ENCODE measurements at regions not wholly inside any gene's neighbourhood (a gene's known extent, or its start where the extent isn't known, plus 50 kb on each side); places are given as distances from the start of the nearest gene placed in this dataset.

DNA sequence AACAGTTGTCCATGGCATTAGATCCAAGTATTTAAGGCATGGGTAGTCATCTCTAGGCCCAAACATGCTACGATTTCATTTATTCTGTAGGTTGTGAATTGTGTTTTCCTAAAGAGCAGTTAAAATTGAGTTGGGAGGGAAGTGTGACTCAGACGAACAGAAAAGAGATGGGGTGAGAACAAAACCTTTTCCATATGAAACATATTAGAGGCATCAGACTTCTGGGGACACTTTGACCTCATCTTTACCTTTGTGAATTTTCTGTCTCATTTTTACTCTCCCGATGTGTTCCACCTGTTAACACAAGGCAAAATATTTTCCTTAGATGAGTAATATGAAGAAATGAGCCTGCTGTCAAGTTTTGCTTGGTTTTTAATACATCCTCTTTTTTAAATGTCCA lies 181.3 kb downstream of the ESM1 start:
- TF ChIP-seq, protein P1, sequence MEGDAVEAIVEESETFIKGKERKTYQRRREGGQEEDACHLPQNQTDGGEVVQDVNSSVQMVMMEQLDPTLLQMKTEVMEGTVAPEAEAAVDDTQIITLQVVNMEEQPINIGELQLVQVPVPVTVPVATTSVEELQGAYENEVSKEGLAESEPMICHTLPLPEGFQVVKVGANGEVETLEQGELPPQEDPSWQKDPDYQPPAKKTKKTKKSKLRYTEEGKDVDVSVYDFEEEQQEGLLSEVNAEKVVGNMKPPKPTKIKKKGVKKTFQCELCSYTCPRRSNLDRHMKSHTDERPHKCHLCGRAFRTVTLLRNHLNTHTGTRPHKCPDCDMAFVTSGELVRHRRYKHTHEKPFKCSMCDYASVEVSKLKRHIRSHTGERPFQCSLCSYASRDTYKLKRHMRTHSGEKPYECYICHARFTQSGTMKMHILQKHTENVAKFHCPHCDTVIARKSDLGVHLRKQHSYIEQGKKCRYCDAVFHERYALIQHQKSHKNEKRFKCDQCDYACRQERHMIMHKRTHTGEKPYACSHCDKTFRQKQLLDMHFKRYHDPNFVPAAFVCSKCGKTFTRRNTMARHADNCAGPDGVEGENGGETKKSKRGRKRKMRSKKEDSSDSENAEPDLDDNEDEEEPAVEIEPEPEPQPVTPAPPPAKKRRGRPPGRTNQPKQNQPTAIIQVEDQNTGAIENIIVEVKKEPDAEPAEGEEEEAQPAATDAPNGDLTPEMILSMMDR (IDR thresholded peaks at IDR 0.05): no peak
- no peak for TF ChIP-seq POLR2A (IDR thresholded peaks at IDR 0.05)
- no peak for DNase-seq (ENCODE audit: low spot score in 2 of 2)
- 61 to 64% methylated on average over 3 of the region's 3 CpGs for WGBS, 2 donors
- no peak overlapping the region for H3K4me3 ChIP-seq (ENCODE audit: low read depth, poor library complexity, severe bottlenecking)
- intact Hi-C loops (cut with DNase I; ENCODE audit: low total_unique reads): no loop called here

DNA sequence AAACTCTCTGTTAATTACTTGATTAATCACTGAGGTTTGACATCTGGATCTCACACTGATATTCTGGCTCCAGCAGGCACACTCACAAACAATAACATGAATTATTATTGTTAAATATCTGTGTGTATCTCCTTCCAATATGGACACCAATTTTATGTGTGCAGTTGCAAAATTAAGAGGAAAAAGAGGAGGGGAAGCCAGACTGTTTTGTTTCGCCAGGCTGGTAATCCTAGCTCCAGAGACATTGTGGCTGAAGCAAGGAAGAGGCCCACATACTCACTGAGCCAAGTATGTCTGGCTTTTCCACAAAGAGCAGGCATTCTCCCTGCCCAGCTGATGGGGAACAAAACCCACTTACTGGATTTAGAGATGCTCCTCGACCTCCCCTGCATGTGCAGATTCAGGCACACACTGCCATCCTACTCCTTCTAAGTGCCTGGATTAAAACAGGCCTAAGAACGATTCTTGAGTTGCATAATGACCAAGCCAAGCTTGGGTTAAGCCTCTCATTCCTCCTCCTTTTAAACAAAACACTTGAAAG lies 181.9 kb downstream of the ESM1 start:
- intact Hi-C loops (cut with DNase I; ENCODE audit: low total_unique reads): no loop called here
- TF ChIP-seq, protein P1 (IDR thresholded peaks at IDR 0.05): no peak
- no peak for TF ChIP-seq POLR2A (IDR thresholded peaks at IDR 0.05)
- 66 to 68% methylated on average over 3 of the region's 3 CpGs for WGBS, 2 donors
- no peak for DNase-seq (ENCODE audit: low spot score in 2 of 2)
- no peak overlapping the region for H3K4me3 ChIP-seq (ENCODE audit: low read depth, poor library complexity, severe bottlenecking)

DNA sequence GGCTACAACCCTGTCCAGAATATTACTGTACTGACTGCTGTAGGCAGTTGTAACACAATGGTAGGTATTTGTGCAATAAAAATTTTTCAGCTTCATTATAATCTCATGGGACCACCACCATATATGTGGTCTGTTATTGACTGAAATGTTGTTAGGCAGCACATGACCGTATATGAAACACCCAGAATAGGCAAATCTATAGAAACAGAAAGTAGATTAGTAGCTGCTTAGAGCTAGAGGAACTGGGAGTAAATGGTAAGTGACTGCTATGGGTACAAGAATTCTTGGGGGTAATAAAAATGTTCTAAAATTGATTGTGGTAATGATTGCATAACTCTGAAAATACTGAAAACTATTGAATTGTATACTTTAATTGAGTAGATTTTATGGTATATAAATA lies 185.7 kb downstream of the ESM1 start:
- 90% methylated on average over 1 of the region's 1 CpG for WGBS, 2 donors
- no peak for TF ChIP-seq POLR2A (IDR thresholded peaks at IDR 0.05)
- TF ChIP-seq, protein P1 (IDR thresholded peaks at IDR 0.05): no peak

DNA sequence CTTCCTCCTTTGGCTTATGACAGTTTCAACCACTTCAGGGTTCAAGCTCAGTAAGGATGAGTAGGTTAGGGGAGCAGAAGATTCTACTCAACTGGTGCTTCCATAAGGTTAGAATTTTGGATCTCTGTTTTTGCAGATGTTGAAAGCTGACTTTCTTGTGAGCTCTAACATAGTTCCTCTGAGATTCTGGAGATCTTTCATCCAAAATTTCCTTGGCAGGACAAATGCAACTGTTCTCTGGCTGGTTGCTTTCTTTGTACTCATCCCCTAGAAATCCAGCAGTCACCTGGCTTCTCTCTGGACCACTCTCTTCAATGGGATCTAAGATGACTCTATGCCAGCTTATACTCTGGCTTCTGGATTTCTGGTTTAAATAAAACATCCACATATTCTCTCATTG lies 189.6 kb downstream of the ESM1 start:
- no peak overlapping the region for H3K4me3 ChIP-seq (ENCODE audit: low read depth, poor library complexity, severe bottlenecking)
- intact Hi-C loops (cut with DNase I; ENCODE audit: low total_unique reads): no loop called here
- TF ChIP-seq, protein P1 (IDR thresholded peaks at IDR 0.05): no peak
- TF ChIP-seq POLR2A (IDR thresholded peaks at IDR 0.05): no peak
- DNase-seq (ENCODE audit: low spot score in 2 of 2): no peak

More for the DNA sequence above, 185.7 kb downstream of the ESM1 start:
- no peak for DNase-seq (ENCODE audit: low spot score in 2 of 2)
- intact Hi-C loops (cut with DNase I; ENCODE audit: low total_unique reads): no loop called here
- no peak overlapping the region for H3K4me3 ChIP-seq (ENCODE audit: low read depth, poor library complexity, severe bottlenecking)

DNA sequence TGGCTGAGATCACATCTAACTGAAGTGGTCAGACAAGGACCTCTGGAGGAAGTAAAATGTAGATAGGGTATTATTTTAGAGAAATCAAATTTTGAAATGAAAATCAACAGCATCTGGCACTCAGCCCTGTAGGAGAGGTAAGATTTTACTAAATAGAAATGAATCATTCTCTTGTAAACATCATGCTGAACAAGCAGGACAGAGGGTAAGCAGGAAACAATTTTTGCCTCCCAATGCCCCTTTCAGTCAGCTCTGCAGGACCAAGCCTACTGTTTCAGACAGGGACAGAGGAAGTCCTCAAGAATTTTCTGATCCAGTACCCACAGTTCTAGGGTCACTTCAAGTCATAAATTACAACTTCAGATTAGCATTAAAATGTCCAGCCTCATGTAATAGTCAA lies 190.1 kb downstream of the ESM1 start:
- DNase-seq (ENCODE audit: low spot score in 2 of 2): no peak
- H3K4me3 ChIP-seq (ENCODE audit: low read depth, poor library complexity, severe bottlenecking): no peak overlapping the region
- TF ChIP-seq, protein P1 (IDR thresholded peaks at IDR 0.05): no peak
- TF ChIP-seq POLR2A (IDR thresholded peaks at IDR 0.05): no peak
- intact Hi-C loops (cut with DNase I; ENCODE audit: low total_unique reads): no loop called here

Measured in lower leg skin (tissue), 4 donors.